GM19463 (cell line): ENCODE measurements at regions not wholly inside any gene's neighbourhood (a gene's known extent, or its start where the extent isn't known, plus 50 kb on each side); places are given as distances from the start of the nearest gene placed in this dataset.
"Not testable (repeated sequence)": the region's sequence is repeated elsewhere in the genome, so short reads cannot be mapped to it uniquely, and the experiment has no call there.

Experiments used
- ATAC-seq: cut with Tn5 transposase; IDR thresholded peaks from one replicate; pipeline ENCODE4 v1.9.1; 2021; ENCODE audit warnings: mild to moderate bottlenecking, moderate library complexity; ENCODE audit not compliant: unreplicated experiment

- ATAC-seq = no peak
Measured at GRCh38 chr6:74534465-74535211, 671.2 kb downstream of the COL12A1 start.

GRCh38 chr6:74519163-74519562 lies 686.7 kb downstream of the COL12A1 start:
- no peak for ATAC-seq

DNA sequence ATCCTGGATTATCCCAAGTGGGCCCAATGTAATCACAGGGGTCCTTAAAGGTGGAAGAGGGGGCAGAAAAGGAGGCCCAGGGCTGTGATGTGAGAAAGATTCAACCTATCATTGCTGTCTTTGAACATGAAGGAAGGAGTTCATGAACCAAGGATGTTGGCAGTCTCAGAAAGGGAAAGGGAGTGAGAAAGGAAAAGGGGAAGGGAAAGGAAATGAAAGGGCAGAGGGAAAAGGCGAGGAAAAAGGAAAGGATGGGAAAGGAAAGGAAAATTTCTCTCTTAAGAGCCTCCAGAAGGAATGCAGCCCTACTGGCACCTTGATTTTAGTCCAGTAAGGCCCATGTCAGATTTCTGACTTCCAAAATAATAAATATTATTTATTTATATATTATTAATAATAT lies 687.8 kb downstream of the COL12A1 start:
- no peak for ATAC-seq

DNA sequence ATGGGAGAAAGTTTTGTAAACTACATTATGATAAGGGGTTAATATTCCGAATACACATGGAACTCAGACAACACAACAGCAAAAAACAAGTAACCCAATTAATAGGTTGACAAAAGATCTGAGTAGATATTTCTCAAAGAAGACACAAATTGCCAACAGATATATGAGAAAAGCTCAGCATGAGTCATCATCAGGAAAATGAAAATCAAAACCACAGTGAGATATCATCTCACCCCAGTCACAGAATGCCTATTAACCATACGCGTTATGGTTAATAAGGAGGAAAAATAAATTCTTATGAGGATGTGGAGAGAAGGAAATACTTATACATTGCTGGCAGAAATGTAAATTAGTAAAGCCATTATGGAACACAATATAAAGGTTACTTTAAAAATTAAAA lies 695.0 kb downstream of the COL12A1 start:
- ATAC-seq = no peak

DNA sequence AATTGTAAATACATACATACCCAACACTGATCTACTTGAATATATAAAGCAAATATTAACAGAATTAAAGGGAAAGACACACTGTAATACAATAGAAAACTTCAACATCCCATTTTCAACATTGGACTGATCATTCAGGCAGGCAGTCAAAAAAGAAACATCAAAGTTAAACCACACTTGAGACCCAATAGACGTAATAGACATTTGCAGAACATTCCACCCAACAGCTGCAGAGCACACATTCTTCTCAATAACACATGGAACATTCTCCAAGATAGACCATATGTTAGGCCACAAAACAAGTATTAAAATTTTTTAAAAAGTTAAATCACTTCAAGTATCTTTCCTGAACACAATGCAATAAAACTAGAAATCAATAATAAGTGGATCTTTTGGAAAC lies 698.2 kb downstream of the COL12A1 start:
- no peak for ATAC-seq

DNA sequence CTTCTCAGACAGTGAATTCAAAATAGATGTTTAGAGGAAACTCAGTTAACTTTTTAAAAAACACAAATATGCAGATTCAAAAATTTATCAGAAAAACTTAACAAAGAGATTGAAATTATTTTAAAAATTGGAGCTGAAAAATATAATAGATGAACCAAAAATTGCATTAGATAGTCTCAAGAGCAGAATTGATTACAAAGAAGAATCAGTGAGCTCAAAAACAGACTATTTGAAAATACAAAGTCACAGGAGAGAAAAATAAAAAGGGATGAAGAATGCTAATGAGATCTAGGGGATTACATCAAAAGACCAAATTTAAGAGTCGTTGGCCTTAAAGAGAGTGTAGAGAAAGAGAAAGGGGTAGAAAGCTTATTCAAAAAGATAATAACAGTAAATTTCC lies 700.5 kb downstream of the COL12A1 start:
- ATAC-seq = no peak

GRCh38 chr6:74504941-74505340 lies 700.9 kb downstream of the COL12A1 start:
- no peak for ATAC-seq

DNA sequence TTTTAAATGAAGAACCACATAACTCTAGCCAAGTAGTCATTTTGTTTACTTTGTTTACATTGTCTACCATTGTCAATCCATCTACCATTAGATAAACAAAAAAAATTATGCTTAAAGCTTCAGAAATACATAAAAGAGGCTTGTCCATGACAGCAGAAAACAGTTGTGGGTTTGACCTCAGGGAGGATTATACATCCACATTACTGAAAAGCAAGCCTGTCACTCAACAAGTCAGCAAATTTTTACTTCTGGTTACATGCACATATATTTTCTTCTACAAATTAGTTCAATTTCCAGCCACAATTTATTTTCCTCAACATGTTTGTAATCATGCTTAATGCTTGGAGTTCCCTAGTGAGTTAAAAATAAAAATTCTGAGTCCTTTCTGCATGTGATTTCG lies 713.3 kb downstream of the COL12A1 start:
- ATAC-seq = no peak

GRCh38 chr6:74491844-74492374 lies 713.9 kb downstream of the COL12A1 start:
- ATAC-seq = no peak

- not testable (repeated sequence) for ATAC-seq
Measured at GRCh38 chr6:74488726-74489125, 717.1 kb downstream of the COL12A1 start.

- no peak for ATAC-seq
Measured at GRCh38 chr6:74482180-74482579, 723.7 kb downstream of the COL12A1 start.

- ATAC-seq = no peak
Measured at GRCh38 chr6:74480561-74480960, 725.3 kb downstream of the COL12A1 start.

DNA sequence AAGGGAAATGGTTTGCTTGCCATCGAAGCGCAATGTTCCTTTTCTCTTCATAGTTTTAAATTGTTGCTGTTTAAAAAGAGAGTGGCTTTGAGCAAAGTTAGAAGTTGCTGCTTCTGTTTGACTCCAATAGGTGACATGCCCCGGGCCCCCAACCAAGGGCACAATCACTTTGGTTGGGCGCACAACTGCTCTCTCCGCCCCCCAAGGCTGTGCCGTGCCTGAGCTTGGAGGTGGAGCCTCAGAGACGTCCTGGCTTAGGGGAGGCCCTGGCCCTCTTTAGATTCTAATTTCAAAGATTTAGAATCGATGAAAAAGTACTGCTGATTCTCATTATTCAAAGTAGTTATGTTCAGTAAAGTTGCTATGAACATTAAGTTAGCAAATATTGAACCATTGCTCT lies 725.9 kb downstream of the COL12A1 start:
- ATAC-seq = no peak

GRCh38 chr6:74479420-74479819 lies 726.4 kb downstream of the COL12A1 start:
- ATAC-seq = no peak

GRCh38 chr6:74474046-74474445 lies 731.8 kb downstream of the COL12A1 start:
- not testable (repeated sequence) for ATAC-seq

DNA sequence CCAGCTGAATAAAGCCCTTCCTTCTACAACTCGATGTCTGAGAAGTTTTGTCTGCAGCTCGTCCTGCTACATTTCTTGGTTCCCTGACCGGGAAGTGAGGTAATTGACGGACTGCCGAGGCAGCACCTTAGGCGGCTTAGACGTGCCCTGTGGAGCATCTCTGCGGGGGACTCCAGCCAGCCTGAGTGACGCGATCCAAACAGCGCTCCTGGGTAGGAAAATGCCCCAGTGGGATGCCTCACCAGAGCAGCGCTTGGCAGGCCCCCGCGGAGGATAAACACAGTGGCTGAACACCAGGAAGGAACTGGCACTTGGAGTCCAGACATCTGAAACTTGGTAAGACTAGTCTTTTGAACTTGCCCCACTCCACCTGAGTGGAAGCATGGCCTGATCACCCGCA lies 737.3 kb downstream of the COL12A1 start:
- ATAC-seq = not testable (repeated sequence)

- ATAC-seq = no peak
Measured at GRCh38 chr6:74467533-74468215, 738.2 kb downstream of the COL12A1 start.

DNA sequence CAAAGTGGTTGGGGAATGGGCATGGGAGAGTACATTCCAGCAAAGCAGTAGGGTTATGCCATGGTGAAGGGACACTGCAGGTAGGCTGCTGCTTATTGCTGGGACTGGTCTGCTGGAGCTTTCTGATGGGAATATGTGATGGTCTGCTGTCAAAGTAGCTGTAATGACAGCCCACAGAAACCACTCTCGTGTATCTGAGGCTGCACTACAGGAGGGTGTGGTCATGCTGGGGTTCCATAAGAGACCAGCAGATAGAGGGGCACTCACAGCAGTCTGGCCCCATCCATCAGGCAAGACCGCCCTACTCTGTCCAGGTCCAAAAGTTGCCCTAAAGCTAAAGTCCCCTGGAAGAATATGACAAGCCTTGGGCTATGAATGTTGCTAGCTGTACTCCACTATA lies 739.3 kb downstream of the COL12A1 start:
- ATAC-seq = no peak

GRCh38 chr6:74459260-74459659 lies 746.6 kb downstream of the COL12A1 start:
- no peak for ATAC-seq

DNA sequence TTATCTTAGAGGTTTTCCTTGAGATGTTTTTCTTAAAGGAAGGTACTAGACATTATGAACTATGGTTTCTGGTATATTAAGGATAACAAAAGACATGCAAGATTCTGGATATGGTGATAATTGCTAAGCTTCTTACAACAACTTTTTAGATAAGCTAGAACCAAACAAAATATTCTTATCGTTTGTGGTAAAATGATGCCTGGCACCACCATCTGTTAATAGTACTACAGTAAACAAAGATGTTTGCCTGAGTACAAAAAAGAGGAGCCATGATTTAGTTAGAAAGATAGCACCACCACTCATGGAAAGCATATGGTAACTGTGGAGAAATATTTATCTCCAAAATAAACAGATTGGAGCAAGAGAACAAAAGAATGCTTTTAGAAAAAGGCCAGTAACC lies 747.3 kb downstream of the COL12A1 start:
- no peak for ATAC-seq

DNA sequence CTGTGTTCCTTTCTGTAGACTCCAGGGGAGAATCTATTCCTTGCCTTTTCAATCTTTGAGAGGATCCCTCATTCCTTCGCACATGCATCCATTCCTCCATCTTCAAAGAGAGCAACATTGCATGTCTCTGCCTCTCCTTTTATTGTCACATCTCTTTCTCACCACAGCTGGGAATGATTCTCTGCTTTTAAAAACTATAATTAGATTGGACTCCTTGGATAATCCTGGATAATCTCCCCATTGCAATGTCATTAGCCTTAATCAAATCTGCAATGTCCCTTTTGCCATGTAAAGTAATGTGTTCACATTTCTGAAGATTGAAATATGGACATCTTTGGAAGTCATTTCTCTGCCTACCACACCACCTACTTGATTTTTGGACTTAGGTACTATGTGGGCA lies 750.1 kb downstream of the COL12A1 start:
- ATAC-seq = no peak

GRCh38 chr6:74451953-74452352 lies 753.9 kb downstream of the COL12A1 start:
- no peak for ATAC-seq
